NCI-H1930 (cell line): ENCODE measurements at regions not wholly inside any gene's neighbourhood (a gene's known extent, or its start where the extent isn't known, plus 50 kb on each side); places are given as distances from the start of the nearest gene placed in this dataset.
"Not testable (repeated sequence)": the region's sequence is repeated elsewhere in the genome, so short reads cannot be mapped to it uniquely, and the experiment has no call there.

Source experiments
- DNase-seq, 2 experiments: peaks; one replicate each; lab custom pipeline; 2025; lab: John Stamatoyannopoulos, UW

- DNase-seq: no peak
Observed at GRCh38 chr17:69672924-69673323, 258.4 kb downstream of the MAP2K6 start.

GRCh38 chr17:69677130-69677529 is 262.6 kb downstream of the MAP2K6 start:
- peak; percentile 9 to 19 for DNase-seq

- DNase-seq: no peak
Observed at GRCh38 chr17:69678206-69678605, 263.7 kb downstream of the MAP2K6 start.

GRCh38 chr17:69679829-69680228 is 265.3 kb downstream of the MAP2K6 start:
- DNase-seq: no peak

- no peak for DNase-seq
Observed at GRCh38 chr17:69684251-69684650, 269.8 kb downstream of the MAP2K6 start.

GRCh38 chr17:69685150-69685549 is 270.7 kb downstream of the MAP2K6 start:
- DNase-seq: not testable (repeated sequence)

- no peak for DNase-seq
Observed at GRCh38 chr17:69690531-69690930, 276.0 kb downstream of the MAP2K6 start.

- DNase-seq: no peak
Observed at GRCh38 chr17:69692171-69692570, 277.7 kb downstream of the MAP2K6 start.

- no peak for DNase-seq
Observed at GRCh38 chr17:69695646-69696045, 281.1 kb downstream of the MAP2K6 start.

- no peak for DNase-seq
Observed at GRCh38 chr17:69696650-69697049, 282.2 kb downstream of the MAP2K6 start.

- DNase-seq: not testable (repeated sequence)
Observed at GRCh38 chr17:69698352-69698751, 283.9 kb downstream of the MAP2K6 start.

- no peak for DNase-seq
Observed at GRCh38 chr17:69702078-69702477, 287.6 kb downstream of the MAP2K6 start.

- DNase-seq: no peak
Observed at GRCh38 chr17:69703751-69704150, 289.3 kb downstream of the MAP2K6 start.

GRCh38 chr17:69704935-69705334 is 290.4 kb downstream of the MAP2K6 start:
- DNase-seq: no peak

GRCh38 chr17:69706127-69706526 is 291.6 kb downstream of the MAP2K6 start:
- DNase-seq: no peak

- no peak for DNase-seq
Observed at GRCh38 chr17:69709441-69709840, 294.9 kb downstream of the MAP2K6 start.

- peak in 1 of 2 experiments; percentile 73 for DNase-seq
Observed at GRCh38 chr17:69710926-69711325, 296.4 kb downstream of the MAP2K6 start.

- DNase-seq: peak; percentile 93 to 97
Observed at GRCh38 chr17:69711541-69711940, 297.0 kb downstream of the MAP2K6 start.

- no peak for DNase-seq
Observed at GRCh38 chr17:69712801-69713311, 298.4 kb downstream of the MAP2K6 start.

- no peak for DNase-seq
Observed at GRCh38 chr17:69713815-69714214, 299.3 kb downstream of the MAP2K6 start.

GRCh38 chr17:69714669-69715068 is 300.2 kb downstream of the MAP2K6 start:
- DNase-seq: no peak

GRCh38 chr17:69715656-69716055 is 301.2 kb downstream of the MAP2K6 start:
- no peak for DNase-seq

GRCh38 chr17:69716556-69716955 is 302.1 kb downstream of the MAP2K6 start:
- DNase-seq: no peak

GRCh38 chr17:69717214-69717613 is 302.7 kb downstream of the MAP2K6 start:
- no peak for DNase-seq

GRCh38 chr17:69717819-69718218 is 303.3 kb downstream of the MAP2K6 start:
- DNase-seq: no peak
